GM10248 (cell line): ENCODE measurements at regions not wholly inside any gene's neighbourhood (a gene's known extent, or its start where the extent isn't known, plus 50 kb on each side); places are given as distances from the start of the nearest gene placed in this dataset.
"Not testable (repeated sequence)": the region's sequence is repeated elsewhere in the genome, so short reads cannot be mapped to it uniquely, and the experiment has no call there.

Experiments used
- CTCF ChIA-PET: fragments of 300-600 bp; sonication (Branson Sonifier 250); formaldehyde crosslinking; extraction: SDS; loops from one replicate; lab custom pipeline; 2021; ENCODE audit warnings: antibody characterized with exemption; lab: Yijun Ruan, JAX
- POLR2A ChIA-PET: fragments of 350-650 bp; sonication (Branson Sonifier 250); formaldehyde crosslinking; extraction: SDS; loops from one replicate; lab custom pipeline; 2020; ENCODE audit warnings: antibody characterized with exemption; lab: Yijun Ruan, JAX
- DNase-seq: peaks from one replicate; pipeline ENCODE4 v3.0.0; 2012; ENCODE audit errors: extremely low spot score
- CTCF ChIP-seq: IDR thresholded peaks from 2 replicates; pipeline ENCODE4 v1.5.1; 2012; ENCODE audit warnings: mild to moderate bottlenecking, low read depth; ENCODE audit errors: extremely low read depth, missing control alignments, control extremely low read depth

- no peak for TF ChIP-seq CTCF
- DNase-seq: no peak
- POLR2A ChIA-PET: no interaction called here
- CTCF ChIA-PET: no interaction called here
These were observed 174.8 kb upstream of the NPY2R start for GRCh38 chr4:155033604-155034003.

GRCh38 chr4:155037031-155037430, 171.4 kb upstream of the NPY2R start:
- TF ChIP-seq CTCF: no peak
- POLR2A ChIA-PET: no interaction called here
- no peak for DNase-seq
- CTCF ChIA-PET: interaction anchor here (0.9 to 4.3 kb wide), 3 partner anchors 10 to 336 kb away, joined by 3 to 20 read pairs (median 5); no protein-coding TSS in a partner anchor

GRCh38 chr4:155038459-155038858, 170.0 kb upstream of the NPY2R start:
- ChIA-PET POLR2A (no interaction called here), CTCF (interaction anchor here (2.3 to 4.3 kb wide), 2 partner anchors 11 to 12 kb away, joined by 5 to 20 read pairs; no protein-coding TSS in a partner anchor)
- TF ChIP-seq CTCF: no peak
- no peak for DNase-seq

GRCh38 chr4:155039162-155039561, 169.3 kb upstream of the NPY2R start:
- ChIA-PET POLR2A (no interaction called here), CTCF (interaction anchor here (1.2 to 4.3 kb wide), 4 partner anchors 9 to 34 kb away, joined by 4 to 20 read pairs (median 4); no protein-coding TSS in a partner anchor)
- DNase-seq: no peak
- no peak for TF ChIP-seq CTCF

GRCh38 chr4:155040031-155040430, 168.4 kb upstream of the NPY2R start:
- ChIA-PET CTCF (interaction anchor here (1.0 to 4.3 kb wide), 4 partner anchors 8 to 35 kb away, joined by 3 to 20 read pairs (median 4); no protein-coding TSS in a partner anchor), POLR2A (no interaction called here)
- DNase-seq: no peak
- no peak for TF ChIP-seq CTCF

GRCh38 chr4:155042014-155042413, 166.4 kb upstream of the NPY2R start:
- no peak for DNase-seq
- TF ChIP-seq CTCF: no peak
- POLR2A ChIA-PET: no interaction called here
- CTCF ChIA-PET: no interaction called here

- DNase-seq, POLR2A ChIA-PET, CTCF ChIA-PET: not testable (repeated sequence)
These were observed 164.2 kb upstream of the NPY2R start for GRCh38 chr4:155044251-155044650.
